Astrocyte of the cerebellum (primary cell): ENCODE measurements at regions not wholly inside any gene's neighbourhood (a gene's known extent, or its start where the extent isn't known, plus 50 kb on each side); places are given as distances from the start of the nearest gene placed in this dataset.

Experiments
- DNase-seq: peaks from one replicate; pipeline ENCODE4 v3.0.0-alpha.2; 2011; ENCODE audit warnings: low read depth
- H3K4me3 ChIP-seq: 2 replicates; pipeline ENCODE4 v1.5.1; 2011; ENCODE audit warnings: mild to moderate bottlenecking, low read depth, low read length, moderate library complexity
- CTCF ChIP-seq: IDR thresholded peaks from 2 replicates; pipeline ENCODE4 v1.5.1; 2012; ENCODE audit warnings: low read length, low read depth, moderate library complexity, mild to moderate bottlenecking; ENCODE audit errors: missing control alignments
- in situ Hi-C: cut with HindIII; loops from 2 replicates; pipeline ENCODE4 v1.10.0; 2017; ENCODE audit warnings: low sequenced_read_pairs

DNA sequence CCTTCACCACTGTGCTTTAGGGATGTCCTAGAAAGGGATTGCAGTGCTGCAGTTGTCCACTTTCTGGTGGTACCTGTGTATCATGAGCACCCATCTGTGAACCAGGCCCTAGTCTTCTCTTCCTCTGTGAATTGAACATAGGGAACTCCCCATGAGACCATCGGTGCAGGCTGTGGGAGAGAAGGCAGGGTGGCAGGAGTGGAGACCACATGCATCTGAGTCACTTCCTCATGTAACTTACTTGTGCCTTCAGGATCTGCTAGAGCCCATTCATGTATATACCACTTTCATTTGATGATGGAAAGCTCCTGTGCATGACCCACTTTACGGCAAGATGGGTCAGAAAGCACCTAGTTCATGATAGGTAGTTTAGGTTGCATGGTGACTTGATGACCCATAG lies 478.1 kb upstream of the CDH9 start:
- in situ Hi-C loops, result no loop called here
- DNase-seq, result no peak
- no peak for TF ChIP-seq CTCF
- no peak overlapping the region for H3K4me3 ChIP-seq

- H3K4me3 ChIP-seq, result no peak overlapping the region
- TF ChIP-seq CTCF, result no peak
- no peak for DNase-seq
- in situ Hi-C loops, result no loop called here
Measured at GRCh38 chr5:27511061-27511460, 472.7 kb upstream of the CDH9 start.

GRCh38 chr5:27503813-27504212 lies 465.4 kb upstream of the CDH9 start:
- in situ Hi-C loops, result no loop called here
- no peak for TF ChIP-seq CTCF
- DNase-seq, result no peak
- H3K4me3 ChIP-seq, result no peak overlapping the region

DNA sequence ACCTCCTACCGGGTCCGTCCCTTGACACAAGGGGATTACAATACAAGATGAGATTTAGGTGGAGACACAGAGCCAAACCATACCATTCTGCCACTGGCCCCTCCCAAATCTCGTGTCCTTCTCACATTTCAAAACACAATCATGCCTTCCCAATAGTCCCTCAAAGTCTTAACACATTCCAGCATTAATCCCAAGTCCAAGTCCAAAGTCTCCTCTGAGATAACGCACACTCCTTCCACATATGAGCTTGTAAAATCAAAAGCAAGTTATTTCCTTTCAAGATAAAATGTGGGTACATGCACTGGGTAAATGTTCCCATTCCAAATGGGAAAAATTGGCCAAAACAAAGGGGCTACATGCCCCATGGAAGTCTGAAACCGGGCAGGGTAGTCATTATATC lies 463.9 kb upstream of the CDH9 start:
- TF ChIP-seq CTCF, result no peak
- in situ Hi-C loops, result no loop called here
- H3K4me3 ChIP-seq, result no peak overlapping the region
- no peak for DNase-seq

DNA sequence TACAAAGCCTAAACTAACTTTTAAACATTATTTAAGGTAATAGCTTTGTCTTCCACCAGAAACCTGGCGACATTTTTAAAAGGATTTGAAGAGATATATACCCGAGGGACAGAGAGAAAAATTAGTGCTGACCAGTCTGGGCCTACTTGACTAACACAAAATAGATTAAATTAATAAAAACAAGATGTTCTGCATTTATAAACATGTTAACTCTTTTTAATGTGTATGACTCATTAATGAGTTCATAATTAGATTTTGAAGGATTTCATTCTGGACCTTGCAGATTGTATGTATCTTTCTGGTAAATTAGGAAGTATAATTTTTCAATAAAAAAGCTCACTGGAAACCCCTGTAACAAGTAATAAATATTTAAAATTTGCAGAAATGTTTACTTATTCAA lies 459.1 kb upstream of the CDH9 start:
- no peak overlapping the region for H3K4me3 ChIP-seq
- TF ChIP-seq CTCF, result no peak
- in situ Hi-C loops, result no loop called here
- DNase-seq, result no peak

DNA sequence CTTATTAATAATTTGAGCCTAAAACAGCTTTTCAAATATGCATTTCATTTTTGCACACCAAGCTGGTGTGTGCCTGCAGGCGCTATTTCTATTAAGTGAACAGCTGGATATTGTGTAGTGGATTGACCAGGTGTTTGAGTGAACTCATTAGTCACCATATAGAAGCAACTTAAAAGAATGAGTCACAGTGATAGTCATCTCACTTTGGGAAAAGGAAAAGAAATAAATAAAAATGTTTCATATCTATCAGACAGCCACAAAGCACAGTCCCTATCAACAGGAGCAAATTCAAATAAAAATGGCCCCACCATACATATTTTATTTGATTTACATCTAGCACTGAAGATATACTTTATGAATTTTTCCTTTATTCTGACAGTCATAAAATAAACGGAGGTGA lies 456.5 kb upstream of the CDH9 start:
- no peak for DNase-seq
- in situ Hi-C loops, result no loop called here
- no peak for TF ChIP-seq CTCF
- no peak overlapping the region for H3K4me3 ChIP-seq
